Upper lobe of right lung (tissue), 1 donor: ENCODE measurements at regions not wholly inside any gene's neighbourhood (a gene's known extent, or its start where the extent isn't known, plus 50 kb on each side); places are given as distances from the start of the nearest gene placed in this dataset.
"Not testable (repeated sequence)": the region's sequence is repeated elsewhere in the genome, so short reads cannot be mapped to it uniquely, and the experiment has no call there.

ENCODE experiments used
- ATAC-seq: fragments of 200-7000 bp; cut with Tn5 transposase; one replicate; pipeline ENCODE4 v1.9.1; 2020; ENCODE audit warnings: mild to moderate bottlenecking, moderate library complexity
- DNase-seq: peaks from one replicate; pipeline ENCODE4 v3.0.0-alpha.2; 2020
- H3K27ac ChIP-seq: fragments of 200-600 bp; one replicate; pipeline ENCODE4 v1.8.0; 2022
- H3K27me3 ChIP-seq: fragments of 200-600 bp; one replicate; pipeline ENCODE4 v1.8.0; 2022; ENCODE audit warnings: mild to moderate bottlenecking
- H3K36me3 ChIP-seq: fragments of 200-600 bp; one replicate; pipeline ENCODE4 v1.8.0; 2022
- H3K4me1 ChIP-seq: fragments of 200-600 bp; one replicate; pipeline ENCODE4 v1.8.0; 2022
- H3K4me3 ChIP-seq: fragments of 200-600 bp; one replicate; pipeline ENCODE4 v1.8.0; 2022; ENCODE audit warnings: mild to moderate bottlenecking
- H3K9me3 ChIP-seq: fragments of 200-600 bp; one replicate; pipeline ENCODE4 v1.8.0; 2022
- intact Hi-C: fragments of 100-400 bp; cut with DNase I; formaldehyde crosslinking; loops from one replicate; pipeline ENCODE4 v1.11.0; 2022
- TF ChIP-seq, protein P1 (sequence below): fragments of 200-600 bp; IDR thresholded peaks from one replicate; pipeline ENCODE4 v1.8.0; 2022; ENCODE audit warnings: antibody characterized with exemption
- donor health status: DM: no; HTN: yes; CAD: no; lungs with severe emphysema.

DNA sequence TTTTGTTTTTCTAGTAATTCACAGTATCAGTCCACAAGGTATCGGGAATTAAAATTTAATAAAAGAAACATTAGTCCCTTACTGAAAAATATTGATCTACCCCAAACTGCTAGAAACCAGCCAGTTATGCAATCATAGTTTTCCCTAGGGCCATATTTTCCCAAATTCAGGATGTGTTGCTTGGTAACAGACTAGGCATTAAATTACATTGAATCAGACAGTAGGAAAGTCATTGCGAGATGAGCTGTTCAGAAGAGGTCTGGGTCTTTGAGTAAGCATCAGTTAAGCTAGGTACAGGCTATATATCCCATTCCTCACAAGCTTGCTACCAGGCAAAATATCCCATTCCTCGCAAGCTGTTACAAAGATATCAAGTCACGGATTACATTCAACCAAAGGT is 123.0 kb upstream of the CCDC150 start:
- TF ChIP-seq, protein P1, sequence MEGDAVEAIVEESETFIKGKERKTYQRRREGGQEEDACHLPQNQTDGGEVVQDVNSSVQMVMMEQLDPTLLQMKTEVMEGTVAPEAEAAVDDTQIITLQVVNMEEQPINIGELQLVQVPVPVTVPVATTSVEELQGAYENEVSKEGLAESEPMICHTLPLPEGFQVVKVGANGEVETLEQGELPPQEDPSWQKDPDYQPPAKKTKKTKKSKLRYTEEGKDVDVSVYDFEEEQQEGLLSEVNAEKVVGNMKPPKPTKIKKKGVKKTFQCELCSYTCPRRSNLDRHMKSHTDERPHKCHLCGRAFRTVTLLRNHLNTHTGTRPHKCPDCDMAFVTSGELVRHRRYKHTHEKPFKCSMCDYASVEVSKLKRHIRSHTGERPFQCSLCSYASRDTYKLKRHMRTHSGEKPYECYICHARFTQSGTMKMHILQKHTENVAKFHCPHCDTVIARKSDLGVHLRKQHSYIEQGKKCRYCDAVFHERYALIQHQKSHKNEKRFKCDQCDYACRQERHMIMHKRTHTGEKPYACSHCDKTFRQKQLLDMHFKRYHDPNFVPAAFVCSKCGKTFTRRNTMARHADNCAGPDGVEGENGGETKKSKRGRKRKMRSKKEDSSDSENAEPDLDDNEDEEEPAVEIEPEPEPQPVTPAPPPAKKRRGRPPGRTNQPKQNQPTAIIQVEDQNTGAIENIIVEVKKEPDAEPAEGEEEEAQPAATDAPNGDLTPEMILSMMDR: no peak
- H3K36me3 ChIP-seq: no peaks in the 10 kb centered on the region
- no peaks in the 10 kb centered on the region for H3K27me3 ChIP-seq
- H3K4me1 ChIP-seq: no peaks in the 10 kb centered on the region
- no peaks in the 10 kb centered on the region for H3K9me3 ChIP-seq
- no peak overlapping the region for H3K27ac ChIP-seq
- H3K4me3 ChIP-seq: no peak overlapping the region
- ATAC-seq: no peak
- intact Hi-C loops: no loop called here
- no peak for DNase-seq

DNA sequence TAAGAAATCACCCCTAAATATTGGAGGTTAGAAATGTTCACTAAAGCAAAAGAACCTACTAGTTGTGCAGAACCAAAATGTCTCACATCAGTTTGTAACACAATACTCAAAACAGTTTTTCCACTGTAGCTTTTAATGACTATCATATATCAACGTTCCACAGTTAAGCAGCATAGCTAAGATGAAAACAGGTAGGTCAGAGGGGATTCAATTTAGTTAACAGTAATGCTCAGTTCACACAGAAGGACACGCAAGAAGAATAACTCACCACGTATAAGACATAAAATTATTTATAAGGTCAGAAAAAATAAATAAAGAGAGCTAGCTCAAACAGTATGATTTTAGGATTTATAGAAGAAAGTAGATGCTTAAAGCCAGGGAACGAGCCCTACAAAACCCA is 118.9 kb upstream of the CCDC150 start:
- intact Hi-C loops: no loop called here
- no peaks in the 10 kb centered on the region for H3K9me3 ChIP-seq
- DNase-seq (no peak), ATAC-seq (no peak)
- H3K4me1 ChIP-seq: no peaks in the 10 kb centered on the region
- no peak overlapping the region for H3K4me3 ChIP-seq
- no peaks in the 10 kb centered on the region for H3K36me3 ChIP-seq
- TF ChIP-seq, protein P1: no peak
- no peaks in the 10 kb centered on the region for H3K27me3 ChIP-seq
- no peak overlapping the region for H3K27ac ChIP-seq

DNA sequence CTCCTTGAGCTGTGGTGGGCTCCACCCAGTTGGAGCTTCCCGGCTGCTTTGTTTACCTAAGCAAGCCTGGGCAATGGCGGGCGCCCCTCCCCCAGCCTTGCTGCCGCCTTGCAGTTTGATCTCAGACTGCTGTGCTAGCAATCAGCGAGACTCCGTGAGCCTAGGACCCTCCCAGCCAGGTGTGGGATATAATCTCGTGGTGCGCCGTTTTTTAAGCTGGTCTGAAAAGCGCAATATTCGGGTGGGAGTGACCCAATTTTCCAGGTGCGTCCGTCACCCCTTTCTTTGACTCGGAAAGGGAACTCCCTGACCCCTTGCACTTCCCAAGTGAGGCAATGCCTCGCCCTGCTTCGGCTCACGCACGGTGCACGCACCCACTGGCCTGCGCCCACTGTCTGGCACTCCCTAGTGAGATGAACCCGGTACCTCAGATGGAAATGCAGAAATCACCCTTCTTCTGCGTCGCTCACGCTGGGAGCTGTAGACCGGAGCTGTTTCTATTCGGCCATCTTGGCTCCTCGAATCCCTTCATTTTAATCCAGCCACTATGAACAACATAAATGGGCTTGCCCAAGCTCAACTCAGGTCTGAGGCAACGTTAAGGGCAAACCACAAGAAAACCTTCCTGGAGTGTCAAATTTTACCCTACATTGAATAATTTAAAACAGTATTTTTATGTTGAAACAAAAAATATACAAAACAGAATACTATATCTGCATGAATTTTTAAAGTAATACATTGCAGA is 112.4 kb upstream of the CCDC150 start:
- DNase-seq, H3K36me3 ChIP-seq, H3K9me3 ChIP-seq, H3K27ac ChIP-seq, ATAC-seq, H3K4me3 ChIP-seq, H3K4me1 ChIP-seq, H3K27me3 ChIP-seq, intact Hi-C loops: not testable (repeated sequence)

DNA sequence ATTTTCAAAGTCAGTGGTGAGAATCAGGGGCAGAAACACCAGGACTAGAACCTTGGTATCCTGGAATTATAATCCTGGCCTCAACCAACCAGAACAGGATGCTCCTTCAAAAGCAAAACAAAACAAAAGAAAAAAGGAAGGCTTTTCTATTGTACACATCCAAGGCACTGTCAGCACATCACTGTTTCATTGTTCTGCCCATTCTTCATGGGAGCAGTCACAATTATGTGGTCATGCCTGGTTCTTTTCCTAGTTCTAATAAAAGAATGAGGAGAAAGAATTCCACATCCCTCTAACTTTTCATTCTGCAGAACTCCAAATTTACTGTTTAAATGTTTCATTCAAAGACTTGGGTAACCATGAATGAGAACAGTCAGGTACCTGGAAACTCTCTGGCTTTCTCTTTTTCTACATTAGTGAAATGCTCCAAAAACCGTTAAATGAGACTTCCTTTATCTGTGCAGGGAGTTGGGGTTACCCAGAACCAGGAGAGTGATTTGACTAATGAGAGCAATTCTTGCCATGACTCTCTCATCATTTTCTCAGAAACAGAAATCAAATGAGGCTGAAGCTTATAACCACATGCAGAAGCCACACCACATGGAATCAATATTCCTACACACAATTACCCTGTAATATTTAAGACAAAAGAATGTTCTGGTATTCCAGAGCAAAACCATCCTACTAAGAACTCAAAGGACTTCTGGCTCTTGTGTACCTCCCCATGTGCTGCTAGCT is 110.9 kb upstream of the CCDC150 start:
- H3K4me1 ChIP-seq: no peaks in the 10 kb centered on the region

DNA sequence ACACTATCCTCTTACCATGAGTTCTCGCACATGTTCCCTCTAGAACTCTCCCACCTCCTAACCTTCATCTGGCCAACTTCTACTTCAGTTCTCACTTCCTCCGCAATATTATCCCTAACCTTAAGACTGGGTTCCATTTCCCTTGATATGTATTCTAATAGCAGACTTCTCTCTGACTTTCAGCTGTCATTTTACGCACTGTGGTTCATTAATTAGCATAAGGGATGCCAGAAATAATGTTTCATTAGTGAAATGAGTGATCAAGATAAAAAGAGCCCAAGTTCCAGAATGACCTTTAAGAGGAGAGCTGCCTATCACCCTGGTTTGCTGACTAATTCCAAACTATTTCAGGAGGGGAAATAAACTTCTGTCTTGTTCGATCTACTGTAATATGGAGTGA is 108.6 kb upstream of the CCDC150 start:
- Histone ChIP-seq H3K27ac (no peak overlapping the region), H3K9me3 (no peaks in the 10 kb centered on the region), H3K36me3 (no peaks in the 10 kb centered on the region), H3K27me3 (no peaks in the 10 kb centered on the region), H3K4me3 (no peak overlapping the region), H3K4me1 (no peaks in the 10 kb centered on the region)
- intact Hi-C loops: no loop called here
- TF ChIP-seq, protein P1: no peak
- ATAC-seq (no peak), DNase-seq (no peak)

More for the DNA sequence above, 110.9 kb upstream of the CCDC150 start:
- Histone ChIP-seq H3K9me3 (no peaks in the 10 kb centered on the region), H3K27me3 (no peaks in the 10 kb centered on the region), H3K36me3 (no peaks in the 10 kb centered on the region), H3K27ac (no peak overlapping the region), H3K4me3 (no peak overlapping the region)
- no peak for ATAC-seq
- intact Hi-C loops: no loop called here
- TF ChIP-seq, protein P1: no peak
- no peak for DNase-seq

DNA sequence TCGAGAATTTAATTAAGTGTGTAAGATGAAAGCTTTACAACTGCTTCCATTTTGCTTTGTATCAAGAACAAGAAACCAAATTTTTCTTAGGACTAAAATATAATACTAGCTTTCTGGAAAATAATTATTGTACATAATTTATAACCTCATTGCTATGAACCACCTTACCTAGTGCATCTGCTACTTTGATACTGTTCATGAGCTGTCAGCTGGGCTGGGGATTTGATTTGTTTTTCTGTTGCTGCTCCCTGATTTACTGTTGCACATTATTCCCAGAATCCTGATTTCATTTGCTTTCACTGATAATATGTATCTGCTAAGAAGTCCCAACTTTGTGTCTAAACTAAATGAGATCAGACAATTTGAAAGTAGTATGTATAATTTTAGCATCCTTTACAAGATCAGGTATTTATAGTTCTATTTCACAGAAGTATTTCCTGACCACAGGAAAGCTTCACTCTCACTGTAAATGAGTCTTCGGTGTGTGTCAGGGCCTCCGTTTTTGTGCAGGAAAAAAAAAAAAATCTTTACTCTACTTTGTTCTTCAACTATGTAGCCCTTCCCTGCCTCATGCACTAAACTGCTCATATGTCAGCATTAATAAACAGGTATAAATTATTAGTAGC is 105.6 kb upstream of the CCDC150 start:
- DNase-seq: no peak
- TF ChIP-seq, protein P1: no peak
- Histone ChIP-seq H3K27ac (no peak overlapping the region), H3K9me3 (no peaks in the 10 kb centered on the region), H3K4me1 (no peaks in the 10 kb centered on the region), H3K27me3 (no peaks in the 10 kb centered on the region), H3K4me3 (no peak overlapping the region), H3K36me3 (no peaks in the 10 kb centered on the region)
- ATAC-seq: no peak
- intact Hi-C loops: no loop called here
